ENCODE measurements at regions not wholly inside any gene's neighbourhood (a gene's known extent, or its start where the extent isn't known, plus 50 kb on each side); places are given as distances from the start of the nearest gene placed in this dataset.

- Histone ChIP-seq H3K27me3 (ENCODE audit: control insufficient read depth, low read length) (no peaks in the 10 kb centered on the region), H3K9me2 (replicated peaks; ENCODE audit: control insufficient read depth, low read length) (no peaks in the 10 kb centered on the region)
These were observed 1006.0 kb upstream of the DIAPH2 start for GRCh38 chrX:95678679-95679078.

GRCh38 chrX:95693365-95693764, 991.3 kb upstream of the DIAPH2 start:
- no peaks in the 10 kb centered on the region for H3K4me1 ChIP-seq (ENCODE audit: control insufficient read depth, low read length)
- no peaks in the 10 kb centered on the region for H4K20me1 ChIP-seq (ENCODE audit: control insufficient read depth, insufficient read depth, low read depth, low read length)
- no peaks in the 10 kb centered on the region for H3K9me2 ChIP-seq (replicated peaks; ENCODE audit: control insufficient read depth, low read length)
- H3K79me2 ChIP-seq (ENCODE audit: control insufficient read depth, low read length) = no peaks in the 10 kb centered on the region
- no peak overlapping the region for H3K27ac ChIP-seq (ENCODE audit: low read depth, low read length)
- H3K27me3 ChIP-seq (ENCODE audit: control insufficient read depth, low read length) = no peaks in the 10 kb centered on the region
- no peaks in the 10 kb centered on the region for H3K9me3 ChIP-seq (ENCODE audit: control insufficient read depth, insufficient read depth, low read length)
- H3K4me2 ChIP-seq (ENCODE audit: low read length) = no peak overlapping the region
- no peaks in the 10 kb centered on the region for H3K36me3 ChIP-seq (ENCODE audit: control insufficient read depth, low read length)
- TF ChIP-seq CTCF (IDR thresholded peaks at IDR 0.05; ENCODE audit: low read depth, low read length, poor library complexity, severe bottlenecking) (no peak), EZH2phosphoT487 (IDR thresholded peaks at IDR 0.05; ENCODE audit: borderline replicate concordance, low read length) (no peak)
- H3F3A ChIP-seq (ENCODE audit: control insufficient read depth, insufficient read depth) = no peaks in the 10 kb centered on the region
- H3K4me3 ChIP-seq (ENCODE audit: low read length) = no peak overlapping the region

More at GRCh38 chrX:95678679-95679078, 1006.0 kb upstream of the DIAPH2 start:
- Histone ChIP-seq H3K4me3 (ENCODE audit: low read length) (no peak overlapping the region), H3K27ac (ENCODE audit: low read depth, low read length) (no peak overlapping the region), H3K36me3 (ENCODE audit: control insufficient read depth, low read length) (no peaks in the 10 kb centered on the region), H3K4me2 (ENCODE audit: low read length) (no peak overlapping the region), H3K79me2 (ENCODE audit: control insufficient read depth, low read length) (no peaks in the 10 kb centered on the region), H3K4me1 (ENCODE audit: control insufficient read depth, low read length) (no peaks in the 10 kb centered on the region), H4K20me1 (ENCODE audit: control insufficient read depth, insufficient read depth, low read depth, low read length) (no peaks in the 10 kb centered on the region), H3F3A (ENCODE audit: control insufficient read depth, insufficient read depth) (no peaks in the 10 kb centered on the region), H3K9me3 (ENCODE audit: control insufficient read depth, insufficient read depth, low read length) (no peaks in the 10 kb centered on the region)
- TF ChIP-seq CTCF (IDR thresholded peaks at IDR 0.05; ENCODE audit: low read depth, low read length, poor library complexity, severe bottlenecking) = no peak
- TF ChIP-seq EZH2phosphoT487 (IDR thresholded peaks at IDR 0.05; ENCODE audit: borderline replicate concordance, low read length) = no peak

GRCh38 chrX:95703696-95704095, 980.9 kb upstream of the DIAPH2 start:
- TF ChIP-seq CTCF (IDR thresholded peaks at IDR 0.05; ENCODE audit: low read depth, low read length, poor library complexity, severe bottlenecking) (no peak), EZH2phosphoT487 (IDR thresholded peaks at IDR 0.05; ENCODE audit: borderline replicate concordance, low read length) (no peak)
- Histone ChIP-seq H3F3A (ENCODE audit: control insufficient read depth, insufficient read depth) (no peaks in the 10 kb centered on the region), H3K27me3 (ENCODE audit: control insufficient read depth, low read length) (no peaks in the 10 kb centered on the region), H3K9me3 (ENCODE audit: control insufficient read depth, insufficient read depth, low read length) (no peaks in the 10 kb centered on the region), H3K36me3 (ENCODE audit: control insufficient read depth, low read length) (no peaks in the 10 kb centered on the region), H3K4me1 (ENCODE audit: control insufficient read depth, low read length) (no peaks in the 10 kb centered on the region), H3K9me2 (replicated peaks; ENCODE audit: control insufficient read depth, low read length) (no peaks in the 10 kb centered on the region), H4K20me1 (ENCODE audit: control insufficient read depth, insufficient read depth, low read depth, low read length) (no peaks in the 10 kb centered on the region), H3K4me3 (ENCODE audit: low read length) (no peak overlapping the region), H3K4me2 (ENCODE audit: low read length) (no peak overlapping the region), H3K79me2 (ENCODE audit: control insufficient read depth, low read length) (no peaks in the 10 kb centered on the region), H3K27ac (ENCODE audit: low read depth, low read length) (no peak overlapping the region)

- H3K4me2 ChIP-seq (ENCODE audit: low read length) = no peak overlapping the region
- no peaks in the 10 kb centered on the region for H3K36me3 ChIP-seq (ENCODE audit: control insufficient read depth, low read length)
- no peaks in the 10 kb centered on the region for H3K79me2 ChIP-seq (ENCODE audit: control insufficient read depth, low read length)
- no peaks in the 10 kb centered on the region for H3K27me3 ChIP-seq (ENCODE audit: control insufficient read depth, low read length)
- no peaks in the 10 kb centered on the region for H3K9me2 ChIP-seq (replicated peaks; ENCODE audit: control insufficient read depth, low read length)
- no peak overlapping the region for H3K27ac ChIP-seq (ENCODE audit: low read depth, low read length)
- H4K20me1 ChIP-seq (ENCODE audit: control insufficient read depth, insufficient read depth, low read depth, low read length) = no peaks in the 10 kb centered on the region
- H3F3A ChIP-seq (ENCODE audit: control insufficient read depth, insufficient read depth) = no peaks in the 10 kb centered on the region
- no peak overlapping the region for H3K4me3 ChIP-seq (ENCODE audit: low read length)
- TF ChIP-seq CTCF (IDR thresholded peaks at IDR 0.05; ENCODE audit: low read depth, low read length, poor library complexity, severe bottlenecking) = no peak
- H3K9me3 ChIP-seq (ENCODE audit: control insufficient read depth, insufficient read depth, low read length) = no peaks in the 10 kb centered on the region
- H3K4me1 ChIP-seq (ENCODE audit: control insufficient read depth, low read length) = no peaks in the 10 kb centered on the region
These were observed 967.8 kb upstream of the DIAPH2 start for GRCh38 chrX:95716841-95717240.

Data from DOHH2 (cell line).